ENCODE measurements at regions not wholly inside any gene's neighbourhood (a gene's known extent, or its start where the extent isn't known, plus 50 kb on each side); places are given as distances from the start of the nearest gene placed in this dataset.

DNA sequence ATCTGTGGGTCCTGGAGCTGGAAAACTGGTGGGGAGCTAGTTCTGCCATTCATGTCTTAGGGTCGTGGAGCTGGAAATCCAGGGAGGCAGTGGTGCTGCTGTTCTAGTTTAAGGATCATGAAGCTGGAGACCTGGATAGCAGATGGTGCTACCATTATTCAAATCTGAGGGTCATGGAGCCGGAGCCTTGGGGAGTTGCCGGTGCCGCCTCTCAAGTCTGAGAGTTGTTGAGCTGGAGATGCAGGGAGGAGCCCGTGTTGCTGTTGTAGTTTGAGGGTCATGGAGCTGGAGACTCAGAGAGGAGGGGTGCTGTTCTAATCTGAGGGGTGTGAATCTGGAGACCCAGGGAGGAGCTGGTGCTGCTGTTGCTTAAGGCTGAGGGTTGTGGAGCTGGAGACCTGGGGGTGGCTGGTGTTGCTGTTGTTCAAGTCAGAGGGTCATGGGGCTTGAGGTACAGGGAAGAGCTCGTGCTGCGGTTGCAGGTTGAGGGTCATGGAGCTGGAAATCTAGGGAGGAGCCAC is 86.0 kb upstream of the ZNF479 start:
- no peak for TF ChIP-seq CTCF (conservative IDR thresholded peaks at IDR 0.05)
- no peak for TF ChIP-seq ZFX (IDR thresholded peaks at IDR 0.05)
